K562 (cell line): ENCODE measurements at regions not wholly inside any gene's neighbourhood (a gene's known extent, or its start where the extent isn't known, plus 50 kb on each side); places are given as distances from the start of the nearest gene placed in this dataset.

ENCODE experiments used
- ATAC-seq: fragments of 200-7000 bp; cut with Tn5 transposase; 3 replicates; pipeline ENCODE4 v1.9.1; 2020; ENCODE audit warnings: moderate library complexity
- BruUV-seq: library from RNA; stranded (reverse); fragments of 400-500 nt; replicated peaks from 2 replicates; lab custom pipeline; 2021; lab: Mats Ljungman, UMichigan
- CTCF ChIA-PET: fragments of 300-600 bp; formaldehyde crosslinking; extraction: SDS; loops from one replicate; lab custom pipeline; 2021; ENCODE audit warnings: low intra/inter-chr PET ratio; lab: Yijun Ruan, JAX
- POLR2A ChIA-PET: fragments of 300-600, 350-650 bp; sonication (Branson Sonifier 250); formaldehyde crosslinking; extraction: SDS; loops from one replicate; lab custom pipeline; 2021; ENCODE audit warnings: antibody characterized with exemption, inconsistent platforms; lab: Yijun Ruan, JAX
- DNase-seq, 4 experiments: peaks; one replicate each; pipeline versions ENCODE4 v3.0.0 to v3.0.0-alpha.2; 2011 to 2018; ENCODE audit warnings: low spot score in 3 of 4, mixed read lengths in 3 of 4; ENCODE audit errors: extremely low read depth in 1 of 4
- FAIRE-seq: peaks from 2 replicates; lab custom pipeline; 2011; peaks lifted over from hg19 to GRCh38; lab: Jason Lieb, UNC
- H2AFZ ChIP-seq: 2 replicates; pipeline ENCODE4 v1.6.0; 2011; ENCODE audit warnings: low read depth, low read length, control low read depth, inconsistent platforms
- H3K27ac ChIP-seq: fragments of 200-600 bp; 3 replicates; pipeline ENCODE4 v1.8.0; 2011; ENCODE audit warnings: low read depth, mild to moderate bottlenecking, control low read depth, inconsistent platforms, low read length, moderate library complexity, mixed read lengths; ENCODE audit errors: extremely low read depth
- H3K27me3 ChIP-seq, 2 experiments: fragments of 300-600 bp in 1 of 2; 2 replicates in 1 of 2; 3 replicates in 1 of 2; pipeline versions ENCODE4 v1.6.0 to v1.8.0; 2011; ENCODE audit warnings: inconsistent platforms in 2 of 2, low read length in 2 of 2, mild to moderate bottlenecking in 1 of 2, mixed read lengths in 1 of 2, moderate library complexity in 1 of 2; ENCODE audit not compliant: control insufficient read depth in 2 of 2, insufficient read depth in 2 of 2
- H3K36me3 ChIP-seq: fragments of 300-600 bp; 3 replicates; pipeline ENCODE4 v1.8.0; 2011; ENCODE audit warnings: mild to moderate bottlenecking, low read length, inconsistent platforms; ENCODE audit not compliant: control insufficient read depth, insufficient read depth
- H3K4me1 ChIP-seq, 2 experiments: fragments of 200-600 bp in 1 of 2; replicated peaks in 1 of 2; 2 replicates in 1 of 2; 3 replicates in 1 of 2; pipeline versions ENCODE4 v1.5.1 to v1.8.0; 2011; ENCODE audit warnings: inconsistent platforms in 2 of 2, low read length in 2 of 2, mild to moderate bottlenecking in 1 of 2, mixed read lengths in 1 of 2, moderate library complexity in 1 of 2; ENCODE audit not compliant: control insufficient read depth in 2 of 2, insufficient read depth in 2 of 2
- H3K4me2 ChIP-seq: 2 replicates; pipeline ENCODE4 v1.6.1; 2011; ENCODE audit warnings: low read length, control low read depth, inconsistent platforms, mixed read lengths; ENCODE audit not compliant: insufficient read depth
- H3K4me3 ChIP-seq: fragments of 200-600 bp; sonication (generic), shearing (Covaris generic); 2 replicates; pipeline ENCODE4 v1.5.1; 2016; ENCODE audit warnings: control low read depth, inconsistent platforms
- H3K79me2 ChIP-seq: fragments of 200-600 bp; 3 replicates; pipeline ENCODE4 v1.8.0; 2011; ENCODE audit warnings: low read length, inconsistent platforms; ENCODE audit not compliant: control insufficient read depth, insufficient read depth
- H3K9ac ChIP-seq, 2 experiments: 2 replicates each; pipeline versions ENCODE4 v1.6.0 to v1.6.1; 2011; ENCODE audit warnings: low read depth in 2 of 2, low read length in 2 of 2, control low read depth in 1 of 2, inconsistent platforms in 1 of 2, mild to moderate bottlenecking in 1 of 2, mixed read lengths in 1 of 2; ENCODE audit not compliant: insufficient read depth in 1 of 2
- H3K9me1 ChIP-seq: one replicate; pipeline ENCODE4 v1.6.0; 2011; ENCODE audit warnings: inconsistent platforms, mild to moderate bottlenecking, low read length, moderate library complexity; ENCODE audit not compliant: control insufficient read depth, insufficient read depth
- H3K9me3 ChIP-seq: replicated peaks from 2 replicates; pipeline ENCODE4 v1.5.1; 2011; ENCODE audit warnings: low read depth, low read length, inconsistent platforms; ENCODE audit not compliant: control insufficient read depth, insufficient read depth
- H4K20me1 ChIP-seq: replicated peaks from 2 replicates; pipeline ENCODE4 v1.6.1; 2011; ENCODE audit warnings: low read length, inconsistent platforms, mixed read lengths; ENCODE audit not compliant: control insufficient read depth, insufficient read depth
- BCL6 ChIP-seq: fragments of 250-450 bp; sonication (Bioruptor Pico); IDR thresholded peaks from 2 replicates; pipeline ENCODE4 v1.4.0; 2020
- KDM5B ChIP-seq: fragments of 200-600 bp; sonication (generic); IDR thresholded peaks from 2 replicates; pipeline ENCODE4 v1.6.1; 2012; ENCODE audit warnings: low read depth, mild to moderate bottlenecking, moderate library complexity, low read length, control low read depth, inconsistent platforms; ENCODE audit not compliant: insufficient replicate concordance
- MEF2A ChIP-seq: IDR thresholded peaks from 2 replicates; pipeline ENCODE4 v1.6.1; 2011; ENCODE audit warnings: low read depth, mild to moderate bottlenecking, low read length, moderate library complexity; ENCODE audit not compliant: control insufficient read depth
- SMARCA5 ChIP-seq: fragments of 450-650 bp; IDR thresholded peaks from 2 replicates; pipeline ENCODE4 v1.6.1; 2016
- TAF7 ChIP-seq: fragments of 450-650 bp; IDR thresholded peaks from 2 replicates; pipeline ENCODE4 v1.6.1; 2016; ENCODE audit warnings: missing genetic modification characterization, missing compliant biosample characterization
- TAL1 ChIP-seq: fragments of 450-650 bp; IDR thresholded peaks from 2 replicates; pipeline ENCODE4 v1.6.1; 2016; ENCODE audit warnings: mild to moderate bottlenecking
- WGBS: fragments of 100-300 bp; shearing (Covaris generic); methylation state at CpG from one replicate; pipeline ENCODE4 v1.1.6; 2016; ENCODE audit warnings: low coverage, mixed read lengths; ENCODE audit not compliant: insufficient coverage; ENCODE audit errors: missing lambda C conversion rate; 5-methylcytosine and 5-hydroxymethylcytosine counted together
- in situ Hi-C: fragments of 300-500 bp; cut with MboI; formaldehyde crosslinking; loops from 4 replicates; pipeline ENCODE4 v1.15.0; 2018; ENCODE audit warnings: inconsistent platforms, mixed read lengths
- intact Hi-C: fragments of 100-400 bp; cut with micrococcal nuclease; formaldehyde crosslinking; loops from 2 replicates; pipeline ENCODE4 v1.14.2; 2022
- TF ChIP-seq, protein P1 (sequence below): fragments of 200-800 bp; sonication (Bioruptor generic); IDR thresholded peaks from 2 replicates; pipeline ENCODE4 v1.6.1; 2016; ENCODE audit warnings: missing genetic modification characterization, missing compliant biosample characterization
- TF ChIP-seq, protein P2 (sequence below), 2 experiments: fragments of 450-650 bp in 1 of 2; IDR thresholded peaks; 2 replicates each; pipeline ENCODE4 v1.6.1; 2011 to 2017; ENCODE audit warnings: low read depth in 2 of 2, antibody characterized with exemption in 1 of 2, borderline replicate concordance in 1 of 2, low read length in 1 of 2, mild to moderate bottlenecking in 1 of 2, mixed read lengths in 1 of 2; ENCODE audit not compliant: control insufficient read depth in 1 of 2
- TF ChIP-seq, protein P3 (sequence below): fragments of 250-450 bp; sonication (Bioruptor Pico); IDR thresholded peaks from 2 replicates; pipeline ENCODE4 v1.4.0; 2020; ENCODE audit warnings: mild to moderate bottlenecking, moderate library complexity

DNA sequence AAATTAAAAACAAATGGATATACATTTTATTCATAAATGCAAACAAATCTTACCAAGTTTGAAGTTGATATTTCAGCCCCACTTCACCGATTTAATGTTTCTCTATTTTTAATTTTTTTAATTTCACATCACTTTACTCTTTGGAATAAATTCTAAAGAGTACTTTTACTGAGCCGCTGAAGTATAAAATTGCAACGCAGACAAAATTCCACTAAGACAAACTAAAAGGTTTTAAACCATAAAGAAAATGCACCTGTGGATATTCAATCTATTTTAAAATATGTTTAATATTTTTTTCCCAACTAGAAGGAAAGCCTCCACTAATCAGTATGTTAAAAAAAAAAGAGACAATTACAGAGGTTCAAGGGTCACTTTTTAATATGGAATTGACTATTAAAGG, 1073.9 kb upstream of the CRIM1 start:
- H3K9me3 ChIP-seq = no peaks in the 10 kb centered on the region
- intact Hi-C loops = no loop called here
- H3K4me1 ChIP-seq = no peaks in the 10 kb centered on the region
- H3K27ac ChIP-seq = no peak overlapping the region
- DNase-seq (no peak), FAIRE-seq (no peak), ATAC-seq (no peak)
- ChIA-PET POLR2A (no interaction called here), CTCF (no interaction called here)
- no peaks in the 10 kb centered on the region for H4K20me1 ChIP-seq
- WGBS = 0% methylated on average over 3 of the region's 3 CpGs
- in situ Hi-C loops = no loop called here
- no peaks in the 10 kb centered on the region for H3K36me3 ChIP-seq
- H3K79me2 ChIP-seq = no peaks in the 10 kb centered on the region
- no peak overlapping the region for H3K4me2 ChIP-seq
- no peak overlapping the region for H3K4me3 ChIP-seq
- no TSS peak for BruUV-seq
- H2AFZ ChIP-seq = no peak overlapping the region
- no peaks in the 10 kb centered on the region for H3K27me3 ChIP-seq
- H3K9me1 ChIP-seq = no peaks in the 10 kb centered on the region
- no peak overlapping the region for H3K9ac ChIP-seq
- TF ChIP-seq MEF2A (no peak), KDM5B (no peak), TAF7 (tag) (no peak), BCL6 (CRISPR knock-in tag) (no peak), TAL1 (no peak), SMARCA5 (no peak)
- TF ChIP-seq, protein P1, sequence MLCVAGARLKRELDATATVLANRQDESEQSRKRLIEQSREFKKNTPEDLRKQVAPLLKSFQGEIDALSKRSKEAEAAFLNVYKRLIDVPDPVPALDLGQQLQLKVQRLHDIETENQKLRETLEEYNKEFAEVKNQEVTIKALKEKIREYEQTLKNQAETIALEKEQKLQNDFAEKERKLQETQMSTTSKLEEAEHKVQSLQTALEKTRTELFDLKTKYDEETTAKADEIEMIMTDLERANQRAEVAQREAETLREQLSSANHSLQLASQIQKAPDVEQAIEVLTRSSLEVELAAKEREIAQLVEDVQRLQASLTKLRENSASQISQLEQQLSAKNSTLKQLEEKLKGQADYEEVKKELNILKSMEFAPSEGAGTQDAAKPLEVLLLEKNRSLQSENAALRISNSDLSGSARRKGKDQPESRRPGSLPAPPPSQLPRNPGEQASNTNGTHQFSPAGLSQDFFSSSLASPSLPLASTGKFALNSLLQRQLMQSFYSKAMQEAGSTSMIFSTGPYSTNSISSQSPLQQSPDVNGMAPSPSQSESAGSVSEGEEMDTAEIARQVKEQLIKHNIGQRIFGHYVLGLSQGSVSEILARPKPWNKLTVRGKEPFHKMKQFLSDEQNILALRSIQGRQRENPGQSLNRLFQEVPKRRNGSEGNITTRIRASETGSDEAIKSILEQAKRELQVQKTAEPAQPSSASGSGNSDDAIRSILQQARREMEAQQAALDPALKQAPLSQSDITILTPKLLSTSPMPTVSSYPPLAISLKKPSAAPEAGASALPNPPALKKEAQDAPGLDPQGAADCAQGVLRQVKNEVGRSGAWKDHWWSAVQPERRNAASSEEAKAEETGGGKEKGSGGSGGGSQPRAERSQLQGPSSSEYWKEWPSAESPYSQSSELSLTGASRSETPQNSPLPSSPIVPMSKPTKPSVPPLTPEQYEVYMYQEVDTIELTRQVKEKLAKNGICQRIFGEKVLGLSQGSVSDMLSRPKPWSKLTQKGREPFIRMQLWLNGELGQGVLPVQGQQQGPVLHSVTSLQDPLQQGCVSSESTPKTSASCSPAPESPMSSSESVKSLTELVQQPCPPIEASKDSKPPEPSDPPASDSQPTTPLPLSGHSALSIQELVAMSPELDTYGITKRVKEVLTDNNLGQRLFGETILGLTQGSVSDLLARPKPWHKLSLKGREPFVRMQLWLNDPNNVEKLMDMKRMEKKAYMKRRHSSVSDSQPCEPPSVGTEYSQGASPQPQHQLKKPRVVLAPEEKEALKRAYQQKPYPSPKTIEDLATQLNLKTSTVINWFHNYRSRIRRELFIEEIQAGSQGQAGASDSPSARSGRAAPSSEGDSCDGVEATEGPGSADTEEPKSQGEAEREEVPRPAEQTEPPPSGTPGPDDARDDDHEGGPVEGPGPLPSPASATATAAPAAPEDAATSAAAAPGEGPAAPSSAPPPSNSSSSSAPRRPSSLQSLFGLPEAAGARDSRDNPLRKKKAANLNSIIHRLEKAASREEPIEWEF = no peak
- TF ChIP-seq, protein P2, sequence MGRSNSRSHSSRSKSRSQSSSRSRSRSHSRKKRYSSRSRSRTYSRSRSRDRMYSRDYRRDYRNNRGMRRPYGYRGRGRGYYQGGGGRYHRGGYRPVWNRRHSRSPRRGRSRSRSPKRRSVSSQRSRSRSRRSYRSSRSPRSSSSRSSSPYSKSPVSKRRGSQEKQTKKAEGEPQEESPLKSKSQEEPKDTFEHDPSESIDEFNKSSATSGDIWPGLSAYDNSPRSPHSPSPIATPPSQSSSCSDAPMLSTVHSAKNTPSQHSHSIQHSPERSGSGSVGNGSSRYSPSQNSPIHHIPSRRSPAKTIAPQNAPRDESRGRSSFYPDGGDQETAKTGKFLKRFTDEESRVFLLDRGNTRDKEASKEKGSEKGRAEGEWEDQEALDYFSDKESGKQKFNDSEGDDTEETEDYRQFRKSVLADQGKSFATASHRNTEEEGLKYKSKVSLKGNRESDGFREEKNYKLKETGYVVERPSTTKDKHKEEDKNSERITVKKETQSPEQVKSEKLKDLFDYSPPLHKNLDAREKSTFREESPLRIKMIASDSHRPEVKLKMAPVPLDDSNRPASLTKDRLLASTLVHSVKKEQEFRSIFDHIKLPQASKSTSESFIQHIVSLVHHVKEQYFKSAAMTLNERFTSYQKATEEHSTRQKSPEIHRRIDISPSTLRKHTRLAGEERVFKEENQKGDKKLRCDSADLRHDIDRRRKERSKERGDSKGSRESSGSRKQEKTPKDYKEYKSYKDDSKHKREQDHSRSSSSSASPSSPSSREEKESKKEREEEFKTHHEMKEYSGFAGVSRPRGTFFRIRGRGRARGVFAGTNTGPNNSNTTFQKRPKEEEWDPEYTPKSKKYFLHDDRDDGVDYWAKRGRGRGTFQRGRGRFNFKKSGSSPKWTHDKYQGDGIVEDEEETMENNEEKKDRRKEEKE (IDR thresholded peaks at IDR 0.05; ENCODE audit: borderline replicate concordance in 1 of 2, control insufficient read depth in 1 of 2, low read depth in 2 of 2, low read length in 1 of 2) = no peak
- TF ChIP-seq, protein P3, sequence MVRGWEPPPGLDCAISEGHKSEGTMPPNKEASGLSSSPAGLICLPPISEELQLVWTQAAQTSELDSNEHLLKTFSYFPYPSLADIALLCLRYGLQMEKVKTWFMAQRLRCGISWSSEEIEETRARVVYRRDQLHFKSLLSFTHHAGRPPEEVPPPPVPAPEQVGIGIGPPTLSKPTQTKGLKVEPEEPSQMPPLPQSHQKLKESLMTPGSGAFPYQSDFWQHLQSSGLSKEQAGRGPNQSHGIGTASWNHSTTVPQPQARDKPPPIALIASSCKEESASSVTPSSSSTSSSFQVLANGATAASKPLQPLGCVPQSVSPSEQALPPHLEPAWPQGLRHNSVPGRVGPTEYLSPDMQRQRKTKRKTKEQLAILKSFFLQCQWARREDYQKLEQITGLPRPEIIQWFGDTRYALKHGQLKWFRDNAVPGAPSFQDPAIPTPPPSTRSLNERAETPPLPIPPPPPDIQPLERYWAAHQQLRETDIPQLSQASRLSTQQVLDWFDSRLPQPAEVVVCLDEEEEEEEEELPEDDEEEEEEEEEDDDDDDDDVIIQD (CRISPR knock-in tag) = no peak
